AG09309 (cell line): ENCODE measurements at regions not wholly inside any gene's neighbourhood (a gene's known extent, or its start where the extent isn't known, plus 50 kb on each side); places are given as distances from the start of the nearest gene placed in this dataset.

Source experiments
- DNase-seq: peaks from one replicate; pipeline ENCODE4 v3.0.0-alpha.2; 2010; ENCODE audit warnings: low read depth
- H3K4me3 ChIP-seq: 2 replicates; pipeline ENCODE4 v1.5.1; 2011; ENCODE audit warnings: mild to moderate bottlenecking, low read depth, low read length, moderate library complexity; ENCODE audit not compliant: control insufficient read depth
- TF ChIP-seq, protein P1 (sequence below): IDR thresholded peaks from 2 replicates; pipeline ENCODE4 v1.5.1; 2011; ENCODE audit warnings: mild to moderate bottlenecking, low read depth, low read length, inconsistent platforms; ENCODE audit not compliant: insufficient read depth, control insufficient read depth; ENCODE audit errors: missing control alignments

DNA sequence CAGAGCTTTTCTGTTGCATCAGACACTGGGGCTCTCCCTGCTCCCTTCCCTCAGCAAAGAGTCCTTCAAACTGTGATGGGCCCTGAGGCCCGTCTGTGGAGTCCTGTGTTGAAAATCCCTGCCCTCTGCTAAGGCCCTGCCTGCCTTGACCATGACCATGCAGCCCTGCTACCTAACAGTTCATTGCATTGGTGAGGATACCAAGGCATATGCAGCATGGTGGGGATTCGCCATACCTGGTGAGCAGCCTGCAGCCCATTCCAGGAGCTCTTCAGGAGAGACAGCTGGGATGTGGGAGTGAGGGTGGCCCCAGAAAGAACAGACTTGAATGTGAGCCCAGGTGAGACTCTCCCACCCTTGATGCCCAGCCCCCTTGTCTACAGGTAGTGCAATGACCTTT lies 70.6 kb upstream of the GSX1 start:
- TF ChIP-seq, protein P1, sequence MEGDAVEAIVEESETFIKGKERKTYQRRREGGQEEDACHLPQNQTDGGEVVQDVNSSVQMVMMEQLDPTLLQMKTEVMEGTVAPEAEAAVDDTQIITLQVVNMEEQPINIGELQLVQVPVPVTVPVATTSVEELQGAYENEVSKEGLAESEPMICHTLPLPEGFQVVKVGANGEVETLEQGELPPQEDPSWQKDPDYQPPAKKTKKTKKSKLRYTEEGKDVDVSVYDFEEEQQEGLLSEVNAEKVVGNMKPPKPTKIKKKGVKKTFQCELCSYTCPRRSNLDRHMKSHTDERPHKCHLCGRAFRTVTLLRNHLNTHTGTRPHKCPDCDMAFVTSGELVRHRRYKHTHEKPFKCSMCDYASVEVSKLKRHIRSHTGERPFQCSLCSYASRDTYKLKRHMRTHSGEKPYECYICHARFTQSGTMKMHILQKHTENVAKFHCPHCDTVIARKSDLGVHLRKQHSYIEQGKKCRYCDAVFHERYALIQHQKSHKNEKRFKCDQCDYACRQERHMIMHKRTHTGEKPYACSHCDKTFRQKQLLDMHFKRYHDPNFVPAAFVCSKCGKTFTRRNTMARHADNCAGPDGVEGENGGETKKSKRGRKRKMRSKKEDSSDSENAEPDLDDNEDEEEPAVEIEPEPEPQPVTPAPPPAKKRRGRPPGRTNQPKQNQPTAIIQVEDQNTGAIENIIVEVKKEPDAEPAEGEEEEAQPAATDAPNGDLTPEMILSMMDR, result no peak
- no peak for DNase-seq
- H3K4me3 ChIP-seq, result no peak overlapping the region

DNA sequence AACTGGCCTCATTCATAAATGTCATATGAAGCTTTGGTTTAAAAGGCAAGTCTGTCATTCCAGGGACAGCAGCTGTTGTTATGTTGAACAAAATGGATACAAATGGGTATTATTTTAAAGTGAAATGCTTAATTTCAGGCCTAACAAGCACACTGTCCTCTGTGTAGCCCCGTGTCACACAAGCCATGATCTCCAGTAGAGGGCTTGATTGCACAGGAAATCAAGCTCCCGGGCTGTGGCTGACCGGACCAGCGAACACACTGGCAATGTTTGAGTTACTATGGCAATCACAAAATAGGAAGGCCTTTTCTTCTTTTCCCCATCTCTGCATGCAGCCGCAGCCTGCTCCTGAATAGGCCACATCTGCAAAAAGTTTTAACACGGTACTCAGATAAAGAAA lies 64.0 kb upstream of the GSX1 start:
- H3K4me3 ChIP-seq, result no peak overlapping the region
- no peak for DNase-seq
- TF ChIP-seq, protein P1, result no peak

DNA sequence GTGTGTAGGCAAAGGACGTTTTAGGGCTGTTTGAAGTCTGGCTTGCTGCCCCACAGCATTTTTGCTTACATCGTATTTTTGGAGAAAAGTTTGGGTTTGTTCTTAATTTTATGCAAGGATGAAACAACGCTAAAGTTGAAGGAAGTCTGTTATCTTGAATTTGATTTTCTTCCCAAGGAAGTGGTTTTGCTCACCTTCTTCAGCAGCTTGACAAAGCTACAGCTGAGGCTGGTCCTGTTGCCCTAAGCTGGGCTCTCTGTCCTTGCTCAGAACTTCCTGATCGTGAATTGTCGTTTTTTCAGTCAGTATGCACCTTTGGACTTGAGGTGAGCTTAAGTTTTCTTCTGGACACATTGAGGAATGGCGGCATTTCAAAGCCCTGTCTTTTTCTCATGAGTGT lies 62.1 kb upstream of the GSX1 start:
- H3K4me3 ChIP-seq, result no peak overlapping the region
- TF ChIP-seq, protein P1, result no peak
- DNase-seq, result no peak
